Liver (tissue), 3 donors: ENCODE measurements at regions not wholly inside any gene's neighbourhood (a gene's known extent, or its start where the extent isn't known, plus 50 kb on each side); places are given as distances from the start of the nearest gene placed in this dataset.

Experiments used
- EGR1 ChIP-seq, 2 donors: IDR thresholded peaks; 2 replicates each; pipeline ENCODE4 v1.6.1; 2016 to 2018; ENCODE audit warnings: antibody characterized with exemption in 2 of 2, low read depth in 2 of 2
- HNF4A ChIP-seq, 2 donors: conservative IDR thresholded peaks; 2 replicates each; pipeline ENCODE4 v1.6.1; 2016; ENCODE audit warnings: antibody characterized with exemption in 2 of 2, mild to moderate bottlenecking in 2 of 2
- JUND ChIP-seq, 2 donors: IDR thresholded peaks; 2 replicates each; pipeline ENCODE4 v1.6.1; 2016; ENCODE audit warnings: antibody characterized with exemption in 2 of 2
- RAD21 ChIP-seq, 2 donors: IDR thresholded peaks; 2 replicates each; pipeline ENCODE4 v1.6.1; 2016; ENCODE audit warnings: antibody characterized with exemption in 2 of 2, mild to moderate bottlenecking in 2 of 2
- RXRA ChIP-seq, 2 donors: IDR thresholded peaks; 2 replicates each; pipeline ENCODE4 v1.6.1; 2017 to 2018; ENCODE audit warnings: antibody characterized with exemption in 2 of 2, mild to moderate bottlenecking in 1 of 2
- SP1 ChIP-seq: IDR thresholded peaks from 2 replicates; pipeline ENCODE4 v1.6.1; 2018; ENCODE audit warnings: antibody characterized with exemption, mild to moderate bottlenecking
- TAF1 ChIP-seq: conservative IDR thresholded peaks from 2 replicates; pipeline ENCODE4 v1.6.1; 2016; ENCODE audit warnings: antibody characterized with exemption, mild to moderate bottlenecking
- YY1 ChIP-seq: IDR thresholded peaks from 2 replicates; pipeline ENCODE4 v1.6.1; 2016; ENCODE audit warnings: antibody characterized with exemption, mild to moderate bottlenecking
- TF ChIP-seq, protein P1 (sequence below): fragments of 150-350 bp; IDR thresholded peaks from 2 replicates; pipeline ENCODE4 v1.5.1; 2017; ENCODE audit warnings: improper control_type of control experiment, low read depth, low read length; ENCODE audit not compliant: missing input control
- TF ChIP-seq, protein P2 (sequence below): IDR thresholded peaks from 2 replicates; pipeline ENCODE4 v1.6.1; 2016; ENCODE audit warnings: antibody characterized with exemption
- TF ChIP-seq, protein P3 (sequence below): IDR thresholded peaks from 2 replicates; pipeline ENCODE4 v1.6.1; 2016; ENCODE audit warnings: antibody characterized with exemption, mild to moderate bottlenecking
- TF ChIP-seq, protein P4 (sequence below): IDR thresholded peaks from 2 replicates; pipeline ENCODE4 v1.6.1; 2016; ENCODE audit warnings: antibody characterized with exemption
- TF ChIP-seq, protein P5 (sequence below): IDR thresholded peaks from 2 replicates; pipeline ENCODE4 v1.6.1; 2016; ENCODE audit warnings: antibody characterized with exemption
- donor health status: healthy.
- donor health status: healthy.

DNA sequence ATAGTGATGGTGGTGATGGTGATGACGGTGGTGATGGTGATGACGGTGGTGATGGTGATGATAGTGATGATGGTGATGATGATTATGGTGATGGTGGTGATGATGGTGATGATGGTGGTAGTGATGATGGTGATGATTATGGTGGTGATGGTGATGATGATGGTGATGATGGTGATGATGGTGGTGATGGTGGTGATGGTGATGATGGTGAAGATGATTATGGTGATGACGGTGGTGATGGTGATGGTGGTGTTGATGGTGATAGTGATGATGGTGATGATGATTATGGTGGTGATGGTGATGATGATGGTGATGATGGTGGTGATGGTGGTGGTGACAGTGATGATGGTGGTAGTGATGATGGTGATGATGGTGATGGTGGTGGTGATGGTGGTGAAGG is 149.2 kb upstream of the IRX1 start:
- TF ChIP-seq, protein P1, sequence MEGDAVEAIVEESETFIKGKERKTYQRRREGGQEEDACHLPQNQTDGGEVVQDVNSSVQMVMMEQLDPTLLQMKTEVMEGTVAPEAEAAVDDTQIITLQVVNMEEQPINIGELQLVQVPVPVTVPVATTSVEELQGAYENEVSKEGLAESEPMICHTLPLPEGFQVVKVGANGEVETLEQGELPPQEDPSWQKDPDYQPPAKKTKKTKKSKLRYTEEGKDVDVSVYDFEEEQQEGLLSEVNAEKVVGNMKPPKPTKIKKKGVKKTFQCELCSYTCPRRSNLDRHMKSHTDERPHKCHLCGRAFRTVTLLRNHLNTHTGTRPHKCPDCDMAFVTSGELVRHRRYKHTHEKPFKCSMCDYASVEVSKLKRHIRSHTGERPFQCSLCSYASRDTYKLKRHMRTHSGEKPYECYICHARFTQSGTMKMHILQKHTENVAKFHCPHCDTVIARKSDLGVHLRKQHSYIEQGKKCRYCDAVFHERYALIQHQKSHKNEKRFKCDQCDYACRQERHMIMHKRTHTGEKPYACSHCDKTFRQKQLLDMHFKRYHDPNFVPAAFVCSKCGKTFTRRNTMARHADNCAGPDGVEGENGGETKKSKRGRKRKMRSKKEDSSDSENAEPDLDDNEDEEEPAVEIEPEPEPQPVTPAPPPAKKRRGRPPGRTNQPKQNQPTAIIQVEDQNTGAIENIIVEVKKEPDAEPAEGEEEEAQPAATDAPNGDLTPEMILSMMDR = no peak
- no peak for TF ChIP-seq TAF1
- TF ChIP-seq, protein P2, sequence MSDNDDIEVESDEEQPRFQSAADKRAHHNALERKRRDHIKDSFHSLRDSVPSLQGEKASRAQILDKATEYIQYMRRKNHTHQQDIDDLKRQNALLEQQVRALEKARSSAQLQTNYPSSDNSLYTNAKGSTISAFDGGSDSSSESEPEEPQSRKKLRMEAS = no peak
- TF ChIP-seq YY1 = no peak
- TF ChIP-seq RAD21 (IDR thresholded peaks at IDR 0.05) = no peak
- TF ChIP-seq SP1 = no peak
- TF ChIP-seq, protein P3, sequence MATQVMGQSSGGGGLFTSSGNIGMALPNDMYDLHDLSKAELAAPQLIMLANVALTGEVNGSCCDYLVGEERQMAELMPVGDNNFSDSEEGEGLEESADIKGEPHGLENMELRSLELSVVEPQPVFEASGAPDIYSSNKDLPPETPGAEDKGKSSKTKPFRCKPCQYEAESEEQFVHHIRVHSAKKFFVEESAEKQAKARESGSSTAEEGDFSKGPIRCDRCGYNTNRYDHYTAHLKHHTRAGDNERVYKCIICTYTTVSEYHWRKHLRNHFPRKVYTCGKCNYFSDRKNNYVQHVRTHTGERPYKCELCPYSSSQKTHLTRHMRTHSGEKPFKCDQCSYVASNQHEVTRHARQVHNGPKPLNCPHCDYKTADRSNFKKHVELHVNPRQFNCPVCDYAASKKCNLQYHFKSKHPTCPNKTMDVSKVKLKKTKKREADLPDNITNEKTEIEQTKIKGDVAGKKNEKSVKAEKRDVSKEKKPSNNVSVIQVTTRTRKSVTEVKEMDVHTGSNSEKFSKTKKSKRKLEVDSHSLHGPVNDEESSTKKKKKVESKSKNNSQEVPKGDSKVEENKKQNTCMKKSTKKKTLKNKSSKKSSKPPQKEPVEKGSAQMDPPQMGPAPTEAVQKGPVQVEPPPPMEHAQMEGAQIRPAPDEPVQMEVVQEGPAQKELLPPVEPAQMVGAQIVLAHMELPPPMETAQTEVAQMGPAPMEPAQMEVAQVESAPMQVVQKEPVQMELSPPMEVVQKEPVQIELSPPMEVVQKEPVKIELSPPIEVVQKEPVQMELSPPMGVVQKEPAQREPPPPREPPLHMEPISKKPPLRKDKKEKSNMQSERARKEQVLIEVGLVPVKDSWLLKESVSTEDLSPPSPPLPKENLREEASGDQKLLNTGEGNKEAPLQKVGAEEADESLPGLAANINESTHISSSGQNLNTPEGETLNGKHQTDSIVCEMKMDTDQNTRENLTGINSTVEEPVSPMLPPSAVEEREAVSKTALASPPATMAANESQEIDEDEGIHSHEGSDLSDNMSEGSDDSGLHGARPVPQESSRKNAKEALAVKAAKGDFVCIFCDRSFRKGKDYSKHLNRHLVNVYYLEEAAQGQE = no peak
- TF ChIP-seq JUND (IDR thresholded peaks at IDR 0.05) = no peak
- TF ChIP-seq, protein P4, sequence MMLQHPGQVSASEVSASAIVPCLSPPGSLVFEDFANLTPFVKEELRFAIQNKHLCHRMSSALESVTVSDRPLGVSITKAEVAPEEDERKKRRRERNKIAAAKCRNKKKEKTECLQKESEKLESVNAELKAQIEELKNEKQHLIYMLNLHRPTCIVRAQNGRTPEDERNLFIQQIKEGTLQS = no peak
- no peak for TF ChIP-seq EGR1 (IDR thresholded peaks at IDR 0.05; ENCODE audit: low read depth in 2 of 2)
- TF ChIP-seq, protein P5, sequence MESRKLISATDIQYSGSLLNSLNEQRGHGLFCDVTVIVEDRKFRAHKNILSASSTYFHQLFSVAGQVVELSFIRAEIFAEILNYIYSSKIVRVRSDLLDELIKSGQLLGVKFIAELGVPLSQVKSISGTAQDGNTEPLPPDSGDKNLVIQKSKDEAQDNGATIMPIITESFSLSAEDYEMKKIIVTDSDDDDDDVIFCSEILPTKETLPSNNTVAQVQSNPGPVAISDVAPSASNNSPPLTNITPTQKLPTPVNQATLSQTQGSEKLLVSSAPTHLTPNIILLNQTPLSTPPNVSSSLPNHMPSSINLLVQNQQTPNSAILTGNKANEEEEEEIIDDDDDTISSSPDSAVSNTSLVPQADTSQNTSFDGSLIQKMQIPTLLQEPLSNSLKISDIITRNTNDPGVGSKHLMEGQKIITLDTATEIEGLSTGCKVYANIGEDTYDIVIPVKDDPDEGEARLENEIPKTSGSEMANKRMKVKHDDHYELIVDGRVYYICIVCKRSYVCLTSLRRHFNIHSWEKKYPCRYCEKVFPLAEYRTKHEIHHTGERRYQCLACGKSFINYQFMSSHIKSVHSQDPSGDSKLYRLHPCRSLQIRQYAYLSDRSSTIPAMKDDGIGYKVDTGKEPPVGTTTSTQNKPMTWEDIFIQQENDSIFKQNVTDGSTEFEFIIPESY = no peak
- no peak for TF ChIP-seq HNF4A (conservative IDR thresholded peaks at IDR 0.05)
- no peak for TF ChIP-seq RXRA (IDR thresholded peaks at IDR 0.05)
